ENCODE measurements at regions not wholly inside any gene's neighbourhood (a gene's known extent, or its start where the extent isn't known, plus 50 kb on each side); places are given as distances from the start of the nearest gene placed in this dataset.

DNA sequence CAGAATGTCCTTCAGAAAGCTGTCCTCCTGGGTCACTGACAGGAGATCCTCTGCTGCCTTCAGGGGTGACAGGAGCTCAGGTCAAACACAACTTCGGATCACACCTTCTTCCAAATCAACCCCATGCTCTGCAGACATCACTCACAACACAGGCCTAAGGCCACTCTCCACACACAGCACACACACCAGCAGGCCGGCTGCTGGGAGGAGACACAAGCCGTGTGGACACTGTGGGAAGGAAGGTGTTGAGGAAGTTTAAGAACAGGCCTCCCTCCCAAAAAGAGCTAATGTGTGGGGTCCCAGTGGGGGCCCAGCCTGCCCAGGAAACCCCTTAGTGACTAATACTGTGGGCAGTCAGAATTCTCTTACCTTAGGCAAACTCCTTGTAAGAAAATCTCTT lies 290.3 kb upstream of the ID2 start:
- H2BK15ac ChIP-seq (ENCODE audit: low read length): no peak overlapping the region
- no peaks in the 10 kb centered on the region for H3K36me3 ChIP-seq (replicated peaks in 1 of 2; ENCODE audit: control insufficient read depth in 2 of 2, insufficient read depth in 2 of 2, low read length in 2 of 2)
- no peak overlapping the region for H2BK120ac ChIP-seq (ENCODE audit: low read depth, low read length)
- no peak overlapping the region for H3K9ac ChIP-seq (ENCODE audit: low read depth, low read length, poor library complexity)
- H3K14ac ChIP-seq (ENCODE audit: low read length): peak overlapping the region; percentile 25
- no peaks in the 10 kb centered on the region for H3K27me3 ChIP-seq (ENCODE audit: control insufficient read depth in 3 of 3, insufficient read depth in 3 of 3, low read depth in 1 of 3, low read length in 3 of 3)
- H3K27ac ChIP-seq (replicated peaks; ENCODE audit: low read length): no peak overlapping the region
- H3K9me3 ChIP-seq (replicated peaks in 1 of 2; ENCODE audit: control insufficient read depth in 2 of 2, insufficient read depth in 1 of 2, low read depth in 1 of 2, low read length in 2 of 2): no peaks in the 10 kb centered on the region
- peak overlapping the region; percentile 42 for H2AFZ ChIP-seq (ENCODE audit: low read length)
- no peak overlapping the region for H3K4ac ChIP-seq (ENCODE audit: low read length)
- no peak overlapping the region for H2BK5ac ChIP-seq (ENCODE audit: low read length)
- peaks cover 0 to 5% of the 10 kb centered on the region in 2 donors for H3K4me1 ChIP-seq (ENCODE audit: control insufficient read depth in 2 of 2, insufficient read depth in 1 of 2, low read depth in 1 of 2, low read length in 2 of 2)
- DNase-seq (ENCODE audit: low spot score): no peak
- H4K91ac ChIP-seq (ENCODE audit: low read depth, low read length, poor library complexity): no peak overlapping the region
- no peaks in the 10 kb centered on the region for H3K79me1 ChIP-seq (ENCODE audit: low read depth, low read length)
- H3K4me3 ChIP-seq (ENCODE audit: low read length in 2 of 2): no peak overlapping the region
- no peak overlapping the region for H3K23ac ChIP-seq (ENCODE audit: low read depth, low read length, poor library complexity)
- no CpG with 5 or more reads among the region's 3 CpGs for WGBS, 2 donors (ENCODE audit: extremely low coverage in 2 of 2, insufficient read length in 2 of 2, insufficient replicate concordance in 1 of 2)
- no peak overlapping the region for H3K4me2 ChIP-seq (ENCODE audit: insufficient read depth, low read length, poor library complexity, severe bottlenecking)
- peak overlapping the region; percentile 92 for H2BK12ac ChIP-seq (ENCODE audit: low read length)
- peak overlapping the region; percentile 86 for H3K18ac ChIP-seq (ENCODE audit: low read length)
- H4K8ac ChIP-seq (ENCODE audit: low read depth, low read length): no peak overlapping the region
- peak overlapping the region; percentile 6 for H2AK5ac ChIP-seq (ENCODE audit: low read depth, low read length)

DNA sequence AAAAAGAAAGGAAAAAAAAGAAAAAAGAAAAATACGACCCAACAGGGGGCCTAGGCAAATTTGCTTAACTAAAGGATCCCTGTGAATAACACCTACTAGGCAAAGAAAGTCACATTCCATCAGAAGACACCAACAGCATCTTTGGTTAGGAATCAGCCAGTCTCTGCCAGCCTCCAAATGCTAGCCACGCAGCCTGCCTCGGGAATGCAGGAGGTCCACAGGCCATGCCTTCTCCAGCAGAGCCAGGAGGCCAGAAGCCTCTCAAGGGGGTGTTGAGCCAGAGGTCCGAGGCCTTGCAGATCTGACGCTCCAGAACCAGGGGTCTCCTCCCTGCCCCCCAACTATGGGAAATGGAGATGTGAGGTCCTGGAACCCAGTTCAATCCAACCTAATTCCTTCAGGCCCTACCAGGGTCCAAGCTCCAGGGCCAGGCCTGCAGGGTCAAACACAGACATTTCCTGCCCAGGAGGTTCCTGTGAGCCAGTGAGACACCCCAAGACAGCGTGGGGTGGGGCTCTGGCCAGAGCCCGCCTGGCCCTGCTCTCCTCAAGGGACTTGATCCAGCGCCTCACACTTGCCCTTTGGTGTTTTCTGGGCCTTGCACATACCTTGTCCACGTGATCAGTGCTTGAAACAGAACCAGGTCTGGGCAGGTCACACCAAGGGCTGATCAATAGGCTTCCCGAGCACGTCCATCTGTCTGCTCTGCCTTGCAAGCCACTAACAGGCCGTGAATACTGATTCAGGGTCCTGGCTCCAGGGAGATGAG lies 289.6 kb upstream of the ID2 start:
- no peak overlapping the region for H2BK15ac ChIP-seq (ENCODE audit: low read length)
- DNase-seq (ENCODE audit: low spot score): no peak
- peak overlapping the region; percentile 13 for H3K18ac ChIP-seq (ENCODE audit: low read length)
- no peak overlapping the region for H2BK120ac ChIP-seq (ENCODE audit: low read depth, low read length)
- no peak overlapping the region for H3K14ac ChIP-seq (ENCODE audit: low read length)
- no peak overlapping the region for H3K9ac ChIP-seq (ENCODE audit: low read depth, low read length, poor library complexity)
- H4K8ac ChIP-seq (ENCODE audit: low read depth, low read length): no peak overlapping the region
- H3K27me3 ChIP-seq (ENCODE audit: control insufficient read depth in 3 of 3, insufficient read depth in 3 of 3, low read depth in 1 of 3, low read length in 3 of 3): no peaks in the 10 kb centered on the region
- peak overlapping the region; percentile 8 for H2AK5ac ChIP-seq (ENCODE audit: low read depth, low read length)
- H3K23ac ChIP-seq (ENCODE audit: low read depth, low read length, poor library complexity): no peak overlapping the region
- H3K36me3 ChIP-seq (replicated peaks in 1 of 2; ENCODE audit: control insufficient read depth in 2 of 2, insufficient read depth in 2 of 2, low read length in 2 of 2): no peaks in the 10 kb centered on the region
- H3K4ac ChIP-seq (ENCODE audit: low read length): no peak overlapping the region
- H3K4me3 ChIP-seq (ENCODE audit: low read length in 2 of 2): no peak overlapping the region
- H3K4me2 ChIP-seq (ENCODE audit: insufficient read depth, low read length, poor library complexity, severe bottlenecking): no peak overlapping the region
- no peaks in the 10 kb centered on the region for H3K9me3 ChIP-seq (replicated peaks in 1 of 2; ENCODE audit: control insufficient read depth in 2 of 2, insufficient read depth in 1 of 2, low read depth in 1 of 2, low read length in 2 of 2)
- H2AFZ ChIP-seq (ENCODE audit: low read length): peak overlapping the region; percentile 6
- H3K27ac ChIP-seq (replicated peaks; ENCODE audit: low read length): no peak overlapping the region
- H2BK12ac ChIP-seq (ENCODE audit: low read length): no peak overlapping the region
- WGBS, 2 donors (ENCODE audit: extremely low coverage in 2 of 2, insufficient read length in 2 of 2, insufficient replicate concordance in 1 of 2): no CpG with 5 or more reads among the region's 12 CpGs
- H3K79me1 ChIP-seq (ENCODE audit: low read depth, low read length): no peaks in the 10 kb centered on the region
- peaks cover 0 to 5% of the 10 kb centered on the region in 2 donors for H3K4me1 ChIP-seq (ENCODE audit: control insufficient read depth in 2 of 2, insufficient read depth in 1 of 2, low read depth in 1 of 2, low read length in 2 of 2)
- H4K91ac ChIP-seq (ENCODE audit: low read depth, low read length, poor library complexity): no peak overlapping the region
- no peak overlapping the region for H2BK5ac ChIP-seq (ENCODE audit: low read length)

GRCh38 chr2:8393506-8393905 lies 288.4 kb upstream of the ID2 start:
- H2AFZ ChIP-seq (ENCODE audit: low read length): no peak overlapping the region
- no peak overlapping the region for H4K8ac ChIP-seq (ENCODE audit: low read depth, low read length)
- no peak overlapping the region for H2BK12ac ChIP-seq (ENCODE audit: low read length)
- no peak overlapping the region for H3K27ac ChIP-seq (replicated peaks; ENCODE audit: low read length)
- peaks cover 0 to 6% of the 10 kb centered on the region in 2 donors for H3K9me3 ChIP-seq (replicated peaks in 1 of 2; ENCODE audit: control insufficient read depth in 2 of 2, insufficient read depth in 1 of 2, low read depth in 1 of 2, low read length in 2 of 2)
- no peak overlapping the region for H3K23ac ChIP-seq (ENCODE audit: low read depth, low read length, poor library complexity)
- no peak overlapping the region for H3K4me3 ChIP-seq (ENCODE audit: low read length in 2 of 2)
- no peak overlapping the region for H3K4ac ChIP-seq (ENCODE audit: low read length)
- H3K36me3 ChIP-seq (replicated peaks in 1 of 2; ENCODE audit: control insufficient read depth in 2 of 2, insufficient read depth in 2 of 2, low read length in 2 of 2): peaks cover 0 to 5% of the 10 kb centered on the region in 2 donors
- no peak for DNase-seq (ENCODE audit: low spot score)
- no peak overlapping the region for H3K9ac ChIP-seq (ENCODE audit: low read depth, low read length, poor library complexity)
- peaks cover 0 to 4% (median 0%) of the 10 kb centered on the region in 3 experiments for H3K27me3 ChIP-seq (ENCODE audit: control insufficient read depth in 3 of 3, insufficient read depth in 3 of 3, low read depth in 1 of 3, low read length in 3 of 3)
- H3K14ac ChIP-seq (ENCODE audit: low read length): no peak overlapping the region
- peaks cover 4% of the 10 kb centered on the region for H3K79me1 ChIP-seq (ENCODE audit: low read depth, low read length)
- no peak overlapping the region for H4K91ac ChIP-seq (ENCODE audit: low read depth, low read length, poor library complexity)
- H3K4me1 ChIP-seq (ENCODE audit: control insufficient read depth in 2 of 2, insufficient read depth in 1 of 2, low read depth in 1 of 2, low read length in 2 of 2): peaks cover 0 to 9% of the 10 kb centered on the region in 2 donors
- H2BK5ac ChIP-seq (ENCODE audit: low read length): no peak overlapping the region
- no peak overlapping the region for H2AK5ac ChIP-seq (ENCODE audit: low read depth, low read length)
- H3K4me2 ChIP-seq (ENCODE audit: insufficient read depth, low read length, poor library complexity, severe bottlenecking): no peak overlapping the region
- no peak overlapping the region for H2BK120ac ChIP-seq (ENCODE audit: low read depth, low read length)
- H2BK15ac ChIP-seq (ENCODE audit: low read length): no peak overlapping the region
- WGBS, 2 donors (ENCODE audit: extremely low coverage in 2 of 2, insufficient read length in 2 of 2, insufficient replicate concordance in 1 of 2): no CpG with 5 or more reads among the region's 6 CpGs
- no peak overlapping the region for H3K18ac ChIP-seq (ENCODE audit: low read length)

- Histone ChIP-seq H3K4ac (ENCODE audit: low read length) (no peak overlapping the region), H2BK15ac (ENCODE audit: low read length) (peak overlapping the region; percentile 74), H3K18ac (ENCODE audit: low read length) (peak overlapping the region; percentile 57), H2BK120ac (ENCODE audit: low read depth, low read length) (no peak overlapping the region), H3K23ac (ENCODE audit: low read depth, low read length, poor library complexity) (no peak overlapping the region), H3K79me1 (ENCODE audit: low read depth, low read length) (peaks cover 4% of the 10 kb centered on the region), H2BK12ac (ENCODE audit: low read length) (no peak overlapping the region), H3K4me2 (ENCODE audit: insufficient read depth, low read length, poor library complexity, severe bottlenecking) (no peak overlapping the region), H4K91ac (ENCODE audit: low read depth, low read length, poor library complexity) (no peak overlapping the region), H3K9ac (ENCODE audit: low read depth, low read length, poor library complexity) (no peak overlapping the region), H3K4me1 (ENCODE audit: control insufficient read depth in 2 of 2, insufficient read depth in 1 of 2, low read depth in 1 of 2, low read length in 2 of 2) (peaks cover 0 to 9% of the 10 kb centered on the region in 2 donors), H3K14ac (ENCODE audit: low read length) (no peak overlapping the region), H3K9me3 (replicated peaks in 1 of 2; ENCODE audit: control insufficient read depth in 2 of 2, insufficient read depth in 1 of 2, low read depth in 1 of 2, low read length in 2 of 2) (peaks cover 0 to 6% of the 10 kb centered on the region in 2 donors), H3K27me3 (ENCODE audit: control insufficient read depth in 3 of 3, insufficient read depth in 3 of 3, low read depth in 1 of 3, low read length in 3 of 3) (peaks cover 0 to 4% (median 0%) of the 10 kb centered on the region in 3 experiments), H2BK5ac (ENCODE audit: low read length) (no peak overlapping the region), H2AFZ (ENCODE audit: low read length) (no peak overlapping the region), H3K27ac (replicated peaks; ENCODE audit: low read length) (no peak overlapping the region), H3K36me3 (replicated peaks in 1 of 2; ENCODE audit: control insufficient read depth in 2 of 2, insufficient read depth in 2 of 2, low read length in 2 of 2) (peaks cover 0 to 5% of the 10 kb centered on the region in 2 donors), H4K8ac (ENCODE audit: low read depth, low read length) (no peak overlapping the region), H3K4me3 (ENCODE audit: low read length in 2 of 2) (no peak overlapping the region), H2AK5ac (ENCODE audit: low read depth, low read length) (peak overlapping the region; percentile 65)
- WGBS, 2 donors (ENCODE audit: extremely low coverage in 2 of 2, insufficient read length in 2 of 2, insufficient replicate concordance in 1 of 2): no CpG with 5 or more reads among the region's 5 CpGs
- DNase-seq (ENCODE audit: low spot score): no peak
Measured at GRCh38 chr2:8394131-8394530, 287.7 kb upstream of the ID2 start.

Data from neuronal stem cell (in vitro differentiated cells).